ENCODE measurements at regions not wholly inside any gene's neighbourhood (a gene's known extent, or its start where the extent isn't known, plus 50 kb on each side); places are given as distances from the start of the nearest gene placed in this dataset.

DNA sequence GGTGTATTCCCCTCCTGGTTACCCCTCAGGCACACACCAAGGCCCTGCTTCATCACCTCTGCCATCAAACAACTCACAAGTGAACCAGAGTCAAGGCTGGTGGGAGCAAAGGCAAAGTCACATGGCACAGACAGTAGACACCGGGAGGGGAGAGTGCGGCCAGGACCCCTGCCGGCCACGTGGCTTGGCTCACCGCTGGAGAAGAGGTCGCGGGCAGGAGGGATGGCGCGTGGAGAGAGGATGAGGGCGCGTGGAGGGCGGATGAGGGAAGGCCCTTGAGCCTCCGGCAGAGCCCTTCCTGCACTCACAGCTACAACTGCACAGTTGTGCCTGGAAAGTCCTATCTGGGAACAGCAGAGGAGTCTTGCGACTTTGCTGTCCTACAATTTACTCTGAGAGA lies 104.2 kb upstream of the ADRA2C start:
- H3K79me2 ChIP-seq (ENCODE audit: insufficient read depth), result no peaks in the 10 kb centered on the region
- no peak for DNase-seq
- no peak overlapping the region for H3K4me3 ChIP-seq (ENCODE audit: low read depth in 2 of 2, low read length in 1 of 2)
- H3K9me2 ChIP-seq, result no peaks in the 10 kb centered on the region
- H3F3A ChIP-seq (replicated peaks; ENCODE audit: insufficient read depth), result no peaks in the 10 kb centered on the region
- no peak overlapping the region for H2AFZ ChIP-seq (ENCODE audit: low read depth)
- H3K4me2 ChIP-seq, result no peak overlapping the region
- ChIA-PET CTCF (interaction anchor here (1.2 kb wide), 1 partner anchor 105 kb away, joined by 3 read pairs; no protein-coding TSS in a partner anchor), POLR2A (no interaction called here)
- H3K9me3 ChIP-seq, result no peaks in the 10 kb centered on the region
- WGBS (ENCODE audit: low lambda C conversion rate), result 76% methylated on average over 14 of the region's 14 CpGs
- no peaks in the 10 kb centered on the region for H3K27me3 ChIP-seq (ENCODE audit: insufficient read depth)
- H3K27ac ChIP-seq (ENCODE audit: low read depth in 2 of 2, low read length in 1 of 2), result no peak overlapping the region
- no peak overlapping the region for H3K9ac ChIP-seq
- H4K20me1 ChIP-seq (ENCODE audit: insufficient read depth), result no peaks in the 10 kb centered on the region
- peaks cover 0 to 46% of the 10 kb centered on the region in 2 experiments; a peak in 1 of 4 replicates for H3K4me1 ChIP-seq (ENCODE audit: control insufficient read depth in 1 of 2, insufficient read depth in 2 of 2, low read depth in 1 of 2, low read length in 1 of 2)
- no peaks in the 10 kb centered on the region for H3K36me3 ChIP-seq (replicated peaks in 1 of 2; ENCODE audit: control insufficient read depth in 1 of 2, insufficient read depth in 2 of 2, low read length in 1 of 2)
- TF ChIP-seq SIN3A (IDR thresholded peaks at IDR 0.05; ENCODE audit: borderline replicate concordance, low read depth, low read length), result no peak
- no peak for TF ChIP-seq GABPA (IDR thresholded peaks at IDR 0.05; ENCODE audit: low read depth)
- TF ChIP-seq CHD2 (IDR thresholded peaks at IDR 0.05; ENCODE audit: low read length, partially characterized antibody), result no peak
- TF ChIP-seq NRF1 (IDR thresholded peaks at IDR 0.05; ENCODE audit: low read depth, low read length), result no peak
- TF ChIP-seq MEF2A (IDR thresholded peaks at IDR 0.05; ENCODE audit: borderline replicate concordance, low read depth), result no peak
- TF ChIP-seq, protein P1, sequence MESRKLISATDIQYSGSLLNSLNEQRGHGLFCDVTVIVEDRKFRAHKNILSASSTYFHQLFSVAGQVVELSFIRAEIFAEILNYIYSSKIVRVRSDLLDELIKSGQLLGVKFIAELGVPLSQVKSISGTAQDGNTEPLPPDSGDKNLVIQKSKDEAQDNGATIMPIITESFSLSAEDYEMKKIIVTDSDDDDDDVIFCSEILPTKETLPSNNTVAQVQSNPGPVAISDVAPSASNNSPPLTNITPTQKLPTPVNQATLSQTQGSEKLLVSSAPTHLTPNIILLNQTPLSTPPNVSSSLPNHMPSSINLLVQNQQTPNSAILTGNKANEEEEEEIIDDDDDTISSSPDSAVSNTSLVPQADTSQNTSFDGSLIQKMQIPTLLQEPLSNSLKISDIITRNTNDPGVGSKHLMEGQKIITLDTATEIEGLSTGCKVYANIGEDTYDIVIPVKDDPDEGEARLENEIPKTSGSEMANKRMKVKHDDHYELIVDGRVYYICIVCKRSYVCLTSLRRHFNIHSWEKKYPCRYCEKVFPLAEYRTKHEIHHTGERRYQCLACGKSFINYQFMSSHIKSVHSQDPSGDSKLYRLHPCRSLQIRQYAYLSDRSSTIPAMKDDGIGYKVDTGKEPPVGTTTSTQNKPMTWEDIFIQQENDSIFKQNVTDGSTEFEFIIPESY (IDR thresholded peaks at IDR 0.05; ENCODE audit: borderline replicate concordance, low read depth), result no peak
- no peak for TF ChIP-seq POLR2AphosphoS5 (IDR thresholded peaks at IDR 0.05; ENCODE audit: low read depth, low read length)
- TF ChIP-seq, protein P2, sequence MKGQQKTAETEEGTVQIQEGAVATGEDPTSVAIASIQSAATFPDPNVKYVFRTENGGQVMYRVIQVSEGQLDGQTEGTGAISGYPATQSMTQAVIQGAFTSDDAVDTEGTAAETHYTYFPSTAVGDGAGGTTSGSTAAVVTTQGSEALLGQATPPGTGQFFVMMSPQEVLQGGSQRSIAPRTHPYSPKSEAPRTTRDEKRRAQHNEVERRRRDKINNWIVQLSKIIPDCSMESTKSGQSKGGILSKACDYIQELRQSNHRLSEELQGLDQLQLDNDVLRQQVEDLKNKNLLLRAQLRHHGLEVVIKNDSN (IDR thresholded peaks at IDR 0.05; ENCODE audit: borderline replicate concordance, low read depth), result no peak
- no peak for TF ChIP-seq FOSL2 (IDR thresholded peaks at IDR 0.05; ENCODE audit: borderline replicate concordance, low read depth)
- TF ChIP-seq EP300 (IDR thresholded peaks at IDR 0.05; ENCODE audit: borderline replicate concordance in 1 of 2, low read depth in 1 of 2, low read length in 1 of 2), result no peak
- TF ChIP-seq FOXM1 (IDR thresholded peaks at IDR 0.05; ENCODE audit: low read depth), result no peak

DNA sequence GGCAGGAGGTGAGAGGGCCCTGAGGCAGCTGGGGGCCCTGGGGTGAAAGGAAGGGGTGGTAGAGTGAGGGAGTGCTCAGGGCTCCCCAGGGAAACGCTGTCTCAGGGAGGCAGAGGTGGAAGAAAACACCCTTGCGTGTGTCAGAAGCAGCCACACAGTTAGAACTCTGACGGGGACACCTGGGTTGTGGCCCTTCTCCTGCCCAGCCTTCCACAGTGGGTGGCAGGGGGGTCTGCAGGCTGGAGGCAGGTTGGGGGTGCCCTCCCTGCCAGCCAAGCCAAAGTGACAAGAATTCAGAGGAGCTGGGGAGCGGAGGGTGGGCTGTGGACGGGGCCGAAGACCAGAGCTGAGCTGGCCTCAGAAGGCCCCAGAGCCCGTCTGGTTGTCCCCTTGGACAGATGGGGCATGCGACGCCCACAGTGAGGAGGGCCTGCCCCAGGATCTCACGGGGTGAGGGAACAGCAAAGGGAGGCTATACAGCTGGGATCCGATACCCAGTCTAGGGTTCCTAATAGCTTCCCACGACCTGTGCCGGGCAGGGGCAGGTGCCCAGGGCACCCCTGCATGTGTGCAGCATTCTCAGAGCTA lies 105.2 kb upstream of the ADRA2C start:
- Histone ChIP-seq H3K36me3 (replicated peaks in 1 of 2; ENCODE audit: control insufficient read depth in 1 of 2, insufficient read depth in 2 of 2, low read length in 1 of 2) (no peaks in the 10 kb centered on the region), H3K9me2 (no peaks in the 10 kb centered on the region), H3K4me1 (ENCODE audit: control insufficient read depth in 1 of 2, insufficient read depth in 2 of 2, low read depth in 1 of 2, low read length in 1 of 2) (peaks cover 0 to 46% of the 10 kb centered on the region in 2 experiments; a peak in 1 of 4 replicates), H2AFZ (ENCODE audit: low read depth) (no peak overlapping the region), H3K4me2 (no peak overlapping the region), H3K79me2 (ENCODE audit: insufficient read depth) (no peaks in the 10 kb centered on the region), H3K27ac (ENCODE audit: low read depth in 2 of 2, low read length in 1 of 2) (no peak overlapping the region), H3K9ac (no peak overlapping the region), H3K27me3 (ENCODE audit: insufficient read depth) (no peaks in the 10 kb centered on the region), H3K4me3 (ENCODE audit: low read depth in 2 of 2, low read length in 1 of 2) (no peak overlapping the region), H4K20me1 (ENCODE audit: insufficient read depth) (no peaks in the 10 kb centered on the region), H3K9me3 (no peaks in the 10 kb centered on the region), H3F3A (replicated peaks; ENCODE audit: insufficient read depth) (no peaks in the 10 kb centered on the region)
- no peak for DNase-seq
- ChIA-PET CTCF (interaction anchor here (1.2 kb wide), 1 partner anchor 106 kb away, joined by 3 read pairs; no protein-coding TSS in a partner anchor), POLR2A (interaction anchor here (0.6 kb wide), 1 partner anchor 180 kb away, joined by 3 read pairs; no protein-coding TSS in a partner anchor)
- WGBS (ENCODE audit: low lambda C conversion rate), result 53% methylated on average over 11 of the region's 13 CpGs
- TF ChIP-seq FOXM1 (IDR thresholded peaks at IDR 0.05; ENCODE audit: low read depth) (no peak), FOXJ3 (CRISPR knock-in tag; IDR thresholded peaks at IDR 0.05) (no peak), RAD21 (IDR thresholded peaks at IDR 0.05; ENCODE audit: low read length) (no peak), SIN3A (IDR thresholded peaks at IDR 0.05; ENCODE audit: borderline replicate concordance, low read depth, low read length) (no peak), TCF12 (IDR thresholded peaks at IDR 0.05) (no peak), TEAD4 (IDR thresholded peaks at IDR 0.05; ENCODE audit: borderline replicate concordance, insufficient read depth) (no peak), JUND (IDR thresholded peaks at IDR 0.05) (no peak), GABPA (IDR thresholded peaks at IDR 0.05; ENCODE audit: low read depth) (no peak), NFIC (IDR thresholded peaks at IDR 0.05; ENCODE audit: borderline replicate concordance) (no peak)
- TF ChIP-seq, protein P3, sequence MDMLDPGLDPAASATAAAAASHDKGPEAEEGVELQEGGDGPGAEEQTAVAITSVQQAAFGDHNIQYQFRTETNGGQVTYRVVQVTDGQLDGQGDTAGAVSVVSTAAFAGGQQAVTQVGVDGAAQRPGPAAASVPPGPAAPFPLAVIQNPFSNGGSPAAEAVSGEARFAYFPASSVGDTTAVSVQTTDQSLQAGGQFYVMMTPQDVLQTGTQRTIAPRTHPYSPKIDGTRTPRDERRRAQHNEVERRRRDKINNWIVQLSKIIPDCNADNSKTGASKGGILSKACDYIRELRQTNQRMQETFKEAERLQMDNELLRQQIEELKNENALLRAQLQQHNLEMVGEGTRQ (IDR thresholded peaks at IDR 0.05; ENCODE audit: borderline replicate concordance, low read depth, low read length), result no peak
- TF ChIP-seq, protein P2 (IDR thresholded peaks at IDR 0.05; ENCODE audit: borderline replicate concordance, low read depth), result no peak
- TF ChIP-seq, protein P4, sequence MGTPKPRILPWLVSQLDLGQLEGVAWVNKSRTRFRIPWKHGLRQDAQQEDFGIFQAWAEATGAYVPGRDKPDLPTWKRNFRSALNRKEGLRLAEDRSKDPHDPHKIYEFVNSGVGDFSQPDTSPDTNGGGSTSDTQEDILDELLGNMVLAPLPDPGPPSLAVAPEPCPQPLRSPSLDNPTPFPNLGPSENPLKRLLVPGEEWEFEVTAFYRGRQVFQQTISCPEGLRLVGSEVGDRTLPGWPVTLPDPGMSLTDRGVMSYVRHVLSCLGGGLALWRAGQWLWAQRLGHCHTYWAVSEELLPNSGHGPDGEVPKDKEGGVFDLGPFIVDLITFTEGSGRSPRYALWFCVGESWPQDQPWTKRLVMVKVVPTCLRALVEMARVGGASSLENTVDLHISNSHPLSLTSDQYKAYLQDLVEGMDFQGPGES (IDR thresholded peaks at IDR 0.05; ENCODE audit: low read depth, low read length), result no peak
- TF ChIP-seq, protein P5, sequence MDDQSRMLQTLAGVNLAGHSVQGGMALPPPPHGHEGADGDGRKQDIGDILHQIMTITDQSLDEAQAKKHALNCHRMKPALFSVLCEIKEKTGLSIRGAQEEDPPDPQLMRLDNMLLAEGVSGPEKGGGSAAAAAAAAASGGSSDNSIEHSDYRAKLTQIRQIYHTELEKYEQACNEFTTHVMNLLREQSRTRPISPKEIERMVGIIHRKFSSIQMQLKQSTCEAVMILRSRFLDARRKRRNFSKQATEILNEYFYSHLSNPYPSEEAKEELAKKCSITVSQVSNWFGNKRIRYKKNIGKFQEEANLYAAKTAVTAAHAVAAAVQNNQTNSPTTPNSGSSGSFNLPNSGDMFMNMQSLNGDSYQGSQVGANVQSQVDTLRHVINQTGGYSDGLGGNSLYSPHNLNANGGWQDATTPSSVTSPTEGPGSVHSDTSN (IDR thresholded peaks at IDR 0.05), result no peak
